ENCODE measurements at regions not wholly inside any gene's neighbourhood (a gene's known extent, or its start where the extent isn't known, plus 50 kb on each side); places are given as distances from the start of the nearest gene placed in this dataset.

- TF ChIP-seq CTCF (conservative IDR thresholded peaks at IDR 0.05; ENCODE audit: low read depth, low read length) (no peak), EZH2 (IDR thresholded peaks at IDR 0.05; ENCODE audit: borderline replicate concordance, low read depth, low read length, poor library complexity, severe bottlenecking) (no peak)
Measured at GRCh38 chr15:38868326-38869114, 303.9 kb upstream of the RASGRP1 start.
